Kidney tubule cell (primary cell): ENCODE measurements at regions not wholly inside any gene's neighbourhood (a gene's known extent, or its start where the extent isn't known, plus 50 kb on each side); places are given as distances from the start of the nearest gene placed in this dataset.
A peak's percentile ranks its signal among the peaks of the same experiment; 100 is the strongest.

Experiments
- DNase-seq: peaks from one replicate; pipeline ENCODE4 v3.0.0-alpha.2; 2018; ENCODE audit warnings: low spot score

DNA sequence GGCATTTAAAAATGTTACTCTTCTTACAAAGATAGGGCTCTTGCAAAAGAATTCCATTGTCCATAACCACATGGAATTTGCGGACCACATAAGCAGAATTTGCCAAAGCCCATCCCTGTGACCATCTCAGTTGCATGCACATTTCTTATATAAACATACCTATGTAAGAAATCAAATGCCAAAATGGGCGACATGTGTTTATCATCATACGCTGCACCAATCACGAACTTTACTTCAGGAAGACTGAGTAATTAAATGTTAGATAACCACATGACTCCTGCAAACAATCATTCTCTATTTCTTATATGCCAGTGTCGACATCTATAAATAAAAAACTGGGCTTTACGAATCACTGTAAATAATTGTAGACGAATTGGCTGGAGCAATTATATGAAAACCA, 186.1 kb upstream of the RBMS1 start:
- no peak for DNase-seq

DNA sequence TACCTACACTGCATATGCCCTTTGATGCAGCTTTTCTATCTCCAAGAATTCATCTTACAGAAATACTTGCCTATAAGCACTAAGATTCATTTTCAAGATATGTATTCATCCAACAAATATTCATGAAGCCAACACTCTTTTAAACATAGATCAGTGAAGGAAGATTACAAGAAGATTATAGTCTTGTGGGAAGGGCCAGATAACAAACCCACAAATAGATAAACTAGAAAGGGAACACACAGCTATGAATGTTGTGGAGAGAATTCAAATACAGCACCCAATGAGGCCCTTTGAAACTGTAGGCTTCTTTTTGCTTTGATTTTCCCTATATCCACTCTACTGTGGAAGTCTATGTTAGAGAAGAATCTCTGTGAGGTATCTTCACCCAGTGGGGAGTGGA, 186.7 kb upstream of the RBMS1 start:
- DNase-seq, result no peak

DNA sequence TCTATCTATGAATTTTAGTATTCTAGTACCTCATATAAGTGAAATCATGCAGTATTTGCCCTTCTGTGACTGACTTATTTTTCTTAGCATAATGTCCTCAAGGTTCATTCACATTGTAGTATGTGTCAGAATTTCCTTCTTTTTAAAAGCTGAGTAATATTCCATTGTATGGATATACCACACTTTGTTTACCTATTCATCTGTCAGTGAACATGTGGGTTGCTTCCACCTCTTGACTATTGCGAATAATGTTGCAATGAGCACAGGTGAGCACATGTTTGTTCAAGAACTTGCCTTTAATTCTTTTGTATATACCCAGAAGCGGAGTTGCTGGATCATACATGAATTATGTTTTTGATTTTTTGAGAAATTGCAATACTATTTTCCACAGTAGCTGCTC, 187.4 kb upstream of the RBMS1 start:
- DNase-seq, result no peak

DNA sequence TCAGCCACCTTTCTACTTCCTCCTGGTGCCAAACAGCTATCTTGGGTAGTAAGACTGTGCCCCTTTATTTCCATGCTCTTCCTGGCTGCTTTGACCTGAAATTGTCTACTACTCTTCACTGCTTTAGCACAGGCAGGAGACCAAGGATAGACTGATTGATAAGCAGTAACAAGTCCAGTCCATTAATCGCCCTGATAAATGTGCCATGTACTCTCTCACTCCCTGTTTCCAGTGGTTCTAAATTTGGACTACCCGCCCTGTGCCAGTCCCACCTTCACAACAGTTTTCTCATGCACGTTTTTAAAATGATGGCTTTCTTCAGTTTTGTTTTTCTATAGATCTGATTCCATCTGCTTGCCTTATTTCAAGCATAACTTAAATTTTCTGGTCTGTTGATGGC, 189.6 kb upstream of the RBMS1 start:
- no peak for DNase-seq

DNA sequence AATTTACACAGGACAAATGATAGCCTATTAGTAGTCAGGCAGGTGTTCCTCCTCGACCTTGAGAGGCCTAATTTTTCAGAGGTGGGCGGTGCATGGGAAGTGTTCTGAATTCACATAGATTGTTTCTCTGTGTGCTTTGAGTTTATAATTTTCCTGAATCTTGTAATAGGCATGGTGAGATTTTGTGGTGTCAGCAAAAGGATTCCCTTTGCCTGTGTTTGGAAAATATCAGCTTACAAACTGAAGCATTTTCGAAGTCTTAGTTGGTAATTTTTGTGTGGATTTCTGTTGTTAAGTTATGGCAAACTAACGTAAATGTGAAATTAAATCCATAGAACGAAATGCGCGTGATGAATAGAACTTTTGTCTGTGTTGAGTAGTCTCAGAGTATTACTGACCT, 194.0 kb upstream of the RBMS1 start:
- no peak for DNase-seq

DNA sequence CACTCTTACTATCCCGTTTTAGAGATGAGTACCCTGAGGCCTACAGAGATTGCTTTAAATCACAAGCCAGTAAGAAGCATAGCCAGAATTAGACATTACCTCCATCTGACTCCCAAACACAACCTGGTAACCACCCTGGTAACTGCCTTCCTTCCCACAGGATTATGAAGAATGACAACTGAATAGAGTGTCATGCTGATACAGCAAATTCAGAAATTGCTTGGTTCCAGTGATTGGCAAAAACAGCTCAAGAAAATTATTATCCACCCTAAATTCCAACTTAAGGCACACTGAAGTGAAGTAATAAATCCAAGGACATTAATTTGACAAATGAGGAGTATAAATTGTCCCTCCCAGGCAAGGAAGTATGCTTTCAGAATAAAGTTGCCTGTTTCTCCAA, 195.8 kb upstream of the RBMS1 start:
- no peak for DNase-seq

DNA sequence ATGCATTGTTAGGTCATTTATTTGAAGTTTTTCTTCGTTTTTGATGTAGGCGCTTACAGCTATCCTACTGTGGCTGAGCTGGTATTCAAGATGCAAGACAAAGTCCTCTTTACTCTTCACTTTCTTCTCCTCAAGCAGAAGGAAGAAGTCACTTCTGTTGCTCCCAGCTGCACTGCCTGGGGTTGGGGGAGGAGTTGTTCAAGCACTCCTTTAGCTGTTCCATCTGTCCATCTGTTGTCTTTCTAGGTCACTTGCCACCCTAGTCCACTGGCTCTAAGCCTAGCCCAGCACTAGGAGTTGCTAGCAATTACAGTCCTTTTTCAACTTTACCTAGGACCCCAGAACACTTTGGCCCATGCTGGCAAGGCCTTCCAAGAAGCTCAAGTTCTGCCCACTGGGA, 200.6 kb upstream of the RBMS1 start:
- DNase-seq, result no peak

DNA sequence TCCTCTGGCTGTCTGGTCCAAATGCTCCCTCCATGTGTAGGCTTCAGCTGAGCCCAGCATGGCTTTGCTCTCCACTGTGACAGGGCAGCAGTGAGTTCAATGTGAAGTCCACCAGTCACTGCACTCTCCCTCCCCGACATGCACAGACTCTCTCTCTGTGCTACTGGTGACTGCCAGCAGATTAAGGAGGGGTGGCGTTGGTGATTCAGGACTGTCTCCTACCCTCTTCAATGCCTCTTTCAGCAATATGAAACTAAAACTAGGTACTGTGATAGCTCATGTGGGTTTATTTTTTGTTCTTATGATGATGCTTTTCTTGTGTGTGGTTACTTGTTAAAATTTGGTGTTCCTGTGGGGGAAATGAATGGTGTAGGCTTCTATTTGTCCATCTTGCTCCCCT, 201.0 kb upstream of the RBMS1 start:
- DNase-seq, result no peak

DNA sequence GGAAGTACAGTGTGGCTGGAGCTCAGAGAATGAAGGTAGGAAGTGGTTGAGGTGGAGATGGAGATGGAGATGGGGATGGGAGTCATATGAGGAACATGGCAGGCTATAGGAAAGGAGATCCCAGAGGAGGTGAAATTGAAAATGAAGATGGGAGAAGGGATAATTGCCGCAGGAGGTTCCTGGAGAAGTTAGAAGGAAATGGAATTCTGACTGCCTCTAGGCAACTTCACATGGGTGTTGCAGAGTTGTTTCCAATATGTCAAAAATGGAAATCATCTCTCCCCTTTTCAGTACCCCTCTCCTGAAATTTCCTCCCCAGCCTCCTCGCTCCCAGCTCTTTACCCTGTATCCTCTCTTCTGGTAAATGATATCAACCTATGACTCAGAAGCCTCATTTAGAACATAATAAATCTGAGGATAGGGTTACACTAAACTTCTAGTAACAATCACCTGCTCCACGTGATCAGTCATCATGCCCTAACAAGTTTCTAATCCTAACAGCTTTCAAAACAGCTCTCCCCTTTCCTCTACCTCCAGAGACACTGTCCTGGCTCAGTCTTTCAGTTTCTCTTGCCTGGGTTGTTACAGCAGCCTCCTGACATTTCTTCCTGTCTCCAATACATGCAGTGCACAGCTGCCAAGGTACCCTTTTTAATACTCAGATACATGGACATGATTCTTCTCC, 201.9 kb upstream of the RBMS1 start:
- DNase-seq, result no peak

DNA sequence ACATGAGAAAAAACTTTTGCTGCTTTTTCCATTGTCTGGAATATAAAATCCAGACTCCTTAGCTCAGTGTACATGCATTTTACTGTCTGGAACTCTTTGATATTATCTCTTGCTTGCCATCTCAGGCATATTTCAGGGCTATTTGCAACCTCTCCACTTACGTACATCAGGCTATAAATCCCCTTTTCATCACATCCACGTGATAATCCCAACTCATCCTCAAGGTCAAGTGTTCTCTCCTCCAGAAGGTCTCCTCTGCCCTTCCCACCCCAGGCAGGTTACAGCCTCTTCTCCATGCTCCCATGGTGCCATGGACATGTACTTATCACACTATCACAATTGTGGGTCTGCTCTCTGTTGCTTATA, 202.5 kb upstream of the RBMS1 start:
- DNase-seq, result no peak

DNA sequence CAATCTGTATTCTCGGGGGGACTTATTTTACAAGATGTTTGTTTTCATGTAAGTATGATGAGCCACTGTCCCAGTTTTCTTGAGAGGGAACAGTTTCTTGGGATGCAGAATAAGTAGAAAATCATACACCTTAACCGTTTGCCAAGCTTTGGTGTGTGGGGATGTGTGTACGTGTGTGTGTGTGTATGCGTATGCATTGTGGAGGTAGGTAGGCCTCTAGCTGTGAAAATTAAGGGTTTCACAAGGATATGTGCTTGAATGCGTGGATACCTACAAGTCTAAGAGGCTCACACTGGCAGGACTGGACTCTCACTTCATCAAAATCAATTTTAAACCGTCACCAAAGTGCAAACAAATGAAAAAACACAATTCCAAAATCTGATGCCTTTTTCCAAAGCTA, 204.2 kb upstream of the RBMS1 start:
- no peak for DNase-seq

DNA sequence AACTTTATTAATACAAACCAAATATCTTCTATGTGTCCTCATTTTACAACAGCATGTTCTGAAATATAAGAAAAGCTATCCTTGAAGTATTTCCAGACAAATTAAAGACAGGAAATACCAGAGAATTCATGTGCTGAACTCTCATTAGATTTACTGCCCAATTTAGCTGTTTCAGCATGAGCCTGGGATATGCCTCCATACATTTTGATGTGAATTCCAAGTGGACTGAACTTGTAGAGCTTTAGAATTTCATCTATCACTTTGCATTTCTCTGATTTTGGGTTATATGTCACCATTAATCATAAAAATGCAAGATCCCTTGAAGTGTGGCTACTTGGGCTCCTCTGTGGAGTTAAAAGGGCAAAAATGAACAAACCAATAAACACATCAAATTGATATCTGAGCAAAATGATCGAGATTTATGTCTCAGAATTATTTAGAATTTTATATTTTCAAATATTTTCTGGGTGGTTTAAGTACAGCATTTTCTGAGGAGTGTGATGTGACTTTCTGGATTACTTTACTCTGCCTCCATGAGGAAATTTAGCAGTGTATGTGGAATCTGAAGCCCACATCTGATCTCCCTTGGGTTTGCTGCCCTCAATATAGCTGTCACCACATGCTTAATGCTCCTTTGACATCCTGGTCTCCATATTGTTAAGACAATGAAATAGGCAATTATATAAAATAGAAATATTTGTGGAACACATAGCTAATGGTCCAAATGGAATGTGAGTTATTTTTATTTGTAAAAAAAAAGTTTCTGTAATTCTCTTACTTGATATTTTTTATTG, 206.6 kb upstream of the RBMS1 start:
- DNase-seq, result no peak

DNA sequence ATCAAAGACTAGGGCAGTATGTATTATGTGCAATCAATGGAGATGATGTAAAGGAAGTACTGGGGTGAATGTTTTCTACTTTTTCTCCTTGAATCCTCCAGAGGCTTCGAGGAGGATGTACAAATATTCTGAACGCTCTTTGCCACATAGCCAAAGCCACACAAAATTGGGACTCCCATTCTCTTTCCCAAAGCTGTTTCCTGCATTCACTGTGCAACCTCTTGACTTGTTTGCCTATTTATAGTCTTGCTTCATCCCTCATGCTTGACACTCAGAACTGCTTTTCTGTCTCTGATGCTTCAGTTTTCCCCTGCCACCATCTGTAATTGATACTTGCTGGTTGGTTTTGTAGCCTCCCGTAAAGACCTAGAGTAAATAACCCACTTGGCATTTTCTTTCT, 208.2 kb upstream of the RBMS1 start:
- DNase-seq, result no peak

DNA sequence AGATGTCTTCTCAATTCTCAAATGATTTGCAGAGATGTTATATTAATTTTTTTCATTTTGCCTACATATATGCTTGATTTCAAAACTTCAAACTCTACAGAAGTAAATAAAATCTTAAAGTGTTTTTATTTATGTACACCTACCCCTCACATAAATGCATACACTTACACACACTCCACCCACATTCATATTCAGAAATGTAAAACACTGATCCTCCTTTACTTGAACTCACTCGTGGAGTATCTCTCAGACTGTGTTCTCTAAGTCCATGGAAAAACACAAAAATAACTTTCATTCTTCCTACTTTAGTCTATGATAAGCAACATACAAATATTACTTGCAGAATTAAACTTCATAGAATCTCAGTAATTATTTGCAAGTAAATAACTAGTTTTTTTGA, 209.1 kb upstream of the RBMS1 start:
- DNase-seq, result no peak

DNA sequence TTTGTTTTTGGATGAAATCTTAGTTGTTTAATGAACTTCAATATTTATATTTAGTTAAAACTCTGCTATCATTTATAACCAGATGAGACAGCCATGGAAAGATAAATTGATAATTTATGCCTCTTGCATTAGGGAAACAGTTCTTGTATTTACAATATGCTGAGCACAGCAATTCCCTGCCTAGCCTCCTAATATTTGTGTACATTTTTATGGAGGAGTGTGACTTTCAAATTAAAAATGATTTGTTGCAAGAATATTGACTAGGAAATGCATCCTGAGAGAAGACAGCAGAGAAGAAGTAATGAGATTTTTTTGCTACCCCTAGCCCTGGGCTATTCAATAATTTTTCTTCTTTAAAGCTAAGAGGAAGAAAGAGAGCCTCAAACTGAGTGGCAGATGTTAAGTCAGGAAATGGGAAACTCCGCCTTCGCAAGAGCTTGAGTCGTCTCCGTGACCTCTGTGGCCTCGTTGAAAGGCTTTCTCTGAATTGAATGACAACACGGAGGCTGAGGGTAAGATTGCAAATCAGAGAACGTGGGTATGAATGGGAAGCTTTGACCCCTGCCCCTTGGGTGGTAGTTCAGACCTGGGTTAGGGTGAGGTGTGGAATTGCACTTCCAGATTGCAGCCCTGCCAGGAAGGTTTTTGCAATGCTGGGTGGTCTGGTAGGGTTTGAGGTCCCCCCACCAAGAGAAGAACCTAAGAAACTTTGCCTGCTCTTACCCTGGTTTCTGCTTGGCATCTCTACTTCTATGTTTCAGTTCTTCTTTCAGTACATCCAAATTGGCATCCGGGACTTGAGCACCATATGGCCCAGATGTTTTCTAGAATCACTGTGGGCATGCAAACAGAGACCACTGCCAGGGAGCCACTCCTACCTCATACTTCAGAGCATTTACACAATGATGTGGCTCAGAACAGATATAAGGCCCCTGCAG, 210.3 kb upstream of the RBMS1 start:
- no peak for DNase-seq

DNA sequence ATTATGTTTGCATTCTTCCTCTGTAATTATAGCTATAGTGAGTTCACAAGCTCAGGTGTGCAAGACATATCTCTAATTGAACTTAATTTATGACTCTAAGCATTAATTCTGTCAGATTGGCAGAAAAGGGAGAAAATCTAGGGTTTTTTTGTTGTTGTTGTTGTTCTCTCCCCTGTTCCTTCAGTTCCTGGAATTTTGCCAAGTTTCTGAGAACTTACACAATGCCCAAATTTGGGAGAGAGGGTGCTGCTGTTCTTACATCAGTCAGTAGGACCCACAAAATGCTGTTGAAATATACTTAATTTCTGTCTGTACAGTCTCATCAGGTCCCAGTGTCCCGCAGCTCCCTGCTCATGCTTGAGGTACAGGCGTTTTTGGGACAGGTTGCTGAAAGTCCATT, 221.8 kb upstream of the RBMS1 start:
- no peak for DNase-seq

DNA sequence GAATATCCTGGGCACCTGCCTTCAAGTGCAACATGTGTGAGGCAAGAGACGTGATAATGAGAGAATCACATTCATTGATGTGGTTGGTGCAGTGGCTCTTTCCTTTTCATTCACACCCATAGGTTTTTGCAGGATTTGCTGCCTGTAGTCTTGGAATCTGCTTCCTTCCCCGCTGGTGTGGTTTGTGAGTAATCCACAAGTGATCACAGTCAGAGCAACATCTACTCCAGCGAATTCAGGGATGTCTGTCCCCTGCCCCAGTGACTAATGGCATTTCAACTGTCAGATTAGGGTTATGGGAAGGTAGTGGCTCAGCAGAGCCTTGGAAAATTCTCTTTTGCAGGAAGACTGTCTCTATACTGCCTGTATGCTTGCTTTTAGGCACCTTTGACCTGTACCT, 225.5 kb upstream of the RBMS1 start:
- peak; percentile 75 for DNase-seq

DNA sequence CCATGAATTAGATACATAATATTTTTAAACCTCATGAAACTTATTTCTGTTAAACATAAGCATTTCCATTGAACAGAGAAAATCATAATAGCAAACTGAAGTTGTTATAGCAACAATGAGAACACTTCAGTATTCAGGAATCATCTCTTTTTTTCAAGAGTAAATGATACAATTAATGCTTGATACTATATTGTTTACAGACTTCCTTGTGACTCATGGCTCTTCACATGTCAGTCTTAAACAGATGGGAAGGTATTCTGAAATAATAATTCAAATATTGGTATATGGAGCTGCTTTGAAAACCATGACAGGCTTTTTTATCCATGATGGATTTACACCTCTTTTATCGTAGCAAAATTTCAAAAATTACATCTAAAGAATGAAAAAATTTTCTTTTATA, 226.5 kb upstream of the RBMS1 start:
- DNase-seq, result no peak

DNA sequence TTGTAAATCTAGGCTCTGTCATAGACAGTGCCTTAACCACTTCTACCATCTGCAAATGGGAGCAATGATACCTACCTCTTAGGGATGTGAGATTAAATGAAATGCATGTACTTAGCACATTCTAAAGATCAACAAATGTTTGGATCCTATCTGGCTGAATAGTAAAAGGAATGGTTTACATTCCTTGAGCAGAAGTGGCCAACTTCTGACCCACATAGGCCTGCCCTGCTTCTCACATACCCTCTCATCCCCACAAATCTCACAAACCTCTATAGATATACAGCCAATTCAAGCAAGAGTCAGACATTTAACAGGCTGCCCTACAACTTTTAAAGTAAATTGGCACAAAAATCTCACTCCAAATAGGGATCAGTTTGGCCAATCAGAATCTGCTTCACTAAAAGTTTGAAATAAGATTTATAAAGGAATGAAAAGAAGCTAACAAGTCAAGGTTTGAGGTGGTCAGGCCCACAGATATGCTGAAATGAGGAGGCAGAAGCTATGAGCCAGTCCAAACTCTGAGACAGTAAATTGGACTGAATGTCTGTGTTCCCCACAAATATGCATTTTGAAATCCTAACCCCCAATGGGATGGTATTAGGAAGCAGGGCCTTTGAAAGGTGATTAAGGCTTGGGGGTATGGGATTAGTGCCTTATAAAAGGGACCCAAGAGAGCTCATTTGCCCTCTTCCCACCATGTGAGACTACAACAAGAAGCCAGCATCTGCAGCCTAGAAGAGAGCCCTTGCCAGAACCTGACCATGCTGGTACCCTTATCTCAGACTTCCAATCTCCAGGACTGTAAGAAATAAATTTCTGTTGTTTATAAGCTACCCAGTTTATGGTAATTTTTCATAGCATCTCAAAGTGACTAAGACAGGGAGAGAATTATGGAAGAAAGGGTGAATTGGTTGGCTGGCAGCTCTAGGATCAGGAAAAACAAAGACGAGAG, 227.8 kb upstream of the RBMS1 start:
- no peak for DNase-seq

DNA sequence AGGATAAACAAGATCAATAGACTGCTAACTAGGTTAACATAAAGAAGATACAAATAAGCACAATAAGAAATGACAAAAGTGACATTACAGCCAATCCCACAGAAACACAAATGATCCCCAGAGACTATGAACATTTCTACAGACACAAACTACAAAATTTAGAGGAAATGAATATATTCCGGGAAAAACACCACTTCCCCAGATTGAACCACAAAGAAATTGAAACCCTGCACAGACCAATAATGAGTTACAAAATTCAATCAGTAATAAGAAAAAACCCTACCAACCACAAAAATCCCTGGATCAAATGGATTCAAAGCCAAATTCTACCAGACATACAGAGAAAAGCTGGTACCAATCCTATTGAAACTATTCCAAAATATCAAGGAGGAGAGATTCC, 232.4 kb upstream of the RBMS1 start:
- DNase-seq, result no peak

DNA sequence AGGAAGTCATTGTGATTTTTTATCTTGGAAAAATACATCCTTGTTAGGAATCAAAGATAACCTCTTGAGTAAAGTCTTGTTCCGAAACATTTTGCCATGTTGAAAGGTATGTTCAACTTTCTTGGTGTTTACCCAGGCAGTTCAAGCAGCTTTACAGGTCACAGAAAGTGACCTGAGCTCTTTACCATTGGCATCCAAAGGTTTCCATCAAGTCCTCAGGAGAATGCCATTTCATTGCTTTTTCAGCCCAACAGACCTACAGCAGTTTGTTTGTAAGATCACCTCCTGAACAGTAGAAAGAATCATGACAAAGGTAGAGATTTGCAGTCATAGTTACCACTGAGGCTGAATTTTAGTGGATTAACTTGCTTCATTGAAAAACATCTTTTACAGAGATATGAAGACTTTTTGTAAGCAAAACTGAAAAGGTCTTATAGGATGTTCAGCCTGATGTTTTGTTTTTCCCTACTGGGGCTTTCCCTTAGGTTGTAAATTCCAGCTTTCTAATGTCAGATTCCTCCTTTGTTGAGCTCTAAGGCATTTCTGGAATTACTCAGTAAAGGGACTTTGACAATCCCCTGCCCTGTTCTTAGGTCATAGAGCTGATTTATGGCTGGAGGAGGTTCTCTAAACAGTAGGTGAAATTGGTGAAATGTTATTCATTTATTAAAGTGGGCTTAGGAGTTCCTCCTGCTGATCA, 236.8 kb upstream of the RBMS1 start:
- DNase-seq, result peak; percentile 20
